Calu3 (cell line): ENCODE measurements at regions not wholly inside any gene's neighbourhood (a gene's known extent, or its start where the extent isn't known, plus 50 kb on each side); places are given as distances from the start of the nearest gene placed in this dataset.

Experiments used
- BruUV-seq: library from RNA; stranded (reverse); fragments of 400-500 nt; replicated peaks from 2 replicates; lab custom pipeline; 2021; lab: Mats Ljungman, UMichigan
- CTCF ChIA-PET: fragments of 300-600 bp; sonication (Branson Sonifier 250); formaldehyde crosslinking; loops from one replicate; lab custom pipeline; 2022; ENCODE audit warnings: antibody characterized with exemption; lab: Charles Lee
- DNase-seq: peaks from one replicate; pipeline ENCODE4 v3.0.0; 2022
- H3K27ac Mint-ChIP-seq: one replicate; pipeline ENCODE4 v1.8.0; 2022; ENCODE audit warnings: mixed read lengths; ENCODE audit not compliant: unreplicated experiment
- H3K27me3 Mint-ChIP-seq: one replicate; pipeline ENCODE4 v1.8.0; 2022; ENCODE audit warnings: mixed read lengths; ENCODE audit not compliant: unreplicated experiment
- H3K36me3 Mint-ChIP-seq: one replicate; pipeline ENCODE4 v1.8.0; 2022; ENCODE audit warnings: mild to moderate bottlenecking, moderate library complexity, mixed read lengths; ENCODE audit not compliant: insufficient read depth, unreplicated experiment
- H3K4me1 Mint-ChIP-seq: one replicate; pipeline ENCODE4 v1.8.0; 2022; ENCODE audit warnings: mild to moderate bottlenecking, low read depth, mixed read lengths; ENCODE audit not compliant: unreplicated experiment
- H3K4me3 Mint-ChIP-seq: one replicate; pipeline ENCODE4 v1.8.0; 2022; ENCODE audit warnings: mild to moderate bottlenecking, low read depth, moderate library complexity, mixed read lengths; ENCODE audit not compliant: unreplicated experiment
- H3K9me3 Mint-ChIP-seq: one replicate; pipeline ENCODE4 v1.8.0; 2022; ENCODE audit warnings: low read depth, mixed read lengths; ENCODE audit not compliant: unreplicated experiment
- intact Hi-C: fragments of 100-400 bp; cut with micrococcal nuclease; formaldehyde crosslinking; loops from one replicate; pipeline ENCODE4 v1.10.0; 2022; ENCODE audit not compliant: unreplicated experiment
- TF ChIP-seq, protein P1 (sequence below): fragments of 200-600 bp; IDR thresholded peaks from one replicate; pipeline ENCODE4 v1.8.0; 2022; ENCODE audit warnings: antibody characterized with exemption; ENCODE audit not compliant: unreplicated experiment

DNA sequence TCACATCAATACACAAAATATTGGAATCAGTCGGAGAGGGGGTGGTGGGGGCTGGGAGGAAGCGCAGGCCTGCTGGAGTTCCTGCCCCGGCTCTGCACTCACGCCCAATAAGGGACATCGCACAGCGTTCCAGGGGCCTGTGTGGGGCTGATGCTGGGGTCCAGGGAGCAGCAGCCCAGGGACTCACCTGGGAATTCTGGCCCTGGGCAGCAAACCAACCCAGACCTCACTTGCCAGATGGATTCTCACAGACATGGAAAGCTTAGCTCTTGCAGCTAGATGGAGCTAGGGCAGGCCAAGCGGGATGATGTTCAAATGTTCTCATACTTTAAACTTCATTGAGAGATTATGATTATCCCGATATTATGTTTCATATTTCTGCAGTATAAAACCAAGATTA, 266.6 kb upstream of the TANK start:
- Mint-ChIP-seq H3K4me3 (no peak overlapping the region), H3K27me3 (no peaks in the 10 kb centered on the region), H3K36me3 (no peaks in the 10 kb centered on the region), H3K4me1 (no peaks in the 10 kb centered on the region), H3K9me3 (no peaks in the 10 kb centered on the region), H3K27ac (no peak overlapping the region)
- TF ChIP-seq, protein P1, sequence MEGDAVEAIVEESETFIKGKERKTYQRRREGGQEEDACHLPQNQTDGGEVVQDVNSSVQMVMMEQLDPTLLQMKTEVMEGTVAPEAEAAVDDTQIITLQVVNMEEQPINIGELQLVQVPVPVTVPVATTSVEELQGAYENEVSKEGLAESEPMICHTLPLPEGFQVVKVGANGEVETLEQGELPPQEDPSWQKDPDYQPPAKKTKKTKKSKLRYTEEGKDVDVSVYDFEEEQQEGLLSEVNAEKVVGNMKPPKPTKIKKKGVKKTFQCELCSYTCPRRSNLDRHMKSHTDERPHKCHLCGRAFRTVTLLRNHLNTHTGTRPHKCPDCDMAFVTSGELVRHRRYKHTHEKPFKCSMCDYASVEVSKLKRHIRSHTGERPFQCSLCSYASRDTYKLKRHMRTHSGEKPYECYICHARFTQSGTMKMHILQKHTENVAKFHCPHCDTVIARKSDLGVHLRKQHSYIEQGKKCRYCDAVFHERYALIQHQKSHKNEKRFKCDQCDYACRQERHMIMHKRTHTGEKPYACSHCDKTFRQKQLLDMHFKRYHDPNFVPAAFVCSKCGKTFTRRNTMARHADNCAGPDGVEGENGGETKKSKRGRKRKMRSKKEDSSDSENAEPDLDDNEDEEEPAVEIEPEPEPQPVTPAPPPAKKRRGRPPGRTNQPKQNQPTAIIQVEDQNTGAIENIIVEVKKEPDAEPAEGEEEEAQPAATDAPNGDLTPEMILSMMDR, result no peak
- DNase-seq, result no peak
- BruUV-seq, result no TSS peak
- intact Hi-C loops, result no loop called here
- CTCF ChIA-PET, result no interaction called here

DNA sequence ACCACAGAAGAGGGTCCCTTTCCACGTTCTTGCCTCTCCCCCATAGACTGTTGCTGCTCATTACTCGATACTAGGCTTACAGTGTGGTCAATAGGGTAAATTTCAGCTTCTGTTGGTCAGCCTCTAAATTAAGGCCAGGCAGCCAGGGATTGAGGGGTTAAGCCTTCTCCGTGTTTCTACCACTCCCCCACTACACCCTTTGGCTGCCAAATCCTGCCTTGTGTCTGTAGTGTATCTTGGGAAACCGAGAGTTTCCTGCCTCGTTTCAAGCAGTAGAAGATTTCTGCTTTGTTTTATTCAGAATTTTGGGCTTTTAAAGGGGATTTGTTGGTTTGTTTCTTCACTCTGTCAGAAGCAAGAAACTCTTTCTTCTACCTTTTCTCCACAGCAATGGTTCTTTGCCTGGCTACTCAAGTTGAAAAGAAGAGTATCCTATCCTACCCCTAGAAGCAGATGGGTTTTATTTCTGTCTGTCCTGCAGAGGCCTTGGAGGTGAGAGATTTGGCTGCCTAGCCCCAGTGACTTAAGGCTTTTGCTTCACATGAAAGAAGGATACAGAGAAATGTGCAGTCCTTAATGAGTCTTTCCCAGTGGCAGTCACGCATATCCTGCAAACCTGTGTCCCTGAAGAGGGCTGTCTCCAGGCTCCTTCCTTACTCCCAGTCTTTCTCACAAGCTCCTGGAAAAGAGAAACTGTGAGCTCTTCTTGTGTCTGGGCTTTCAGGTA, 261.5 kb upstream of the TANK start:
- H3K36me3 Mint-ChIP-seq, result no peaks in the 10 kb centered on the region
- H3K27ac Mint-ChIP-seq, result no peak overlapping the region
- H3K9me3 Mint-ChIP-seq, result no peaks in the 10 kb centered on the region
- no peaks in the 10 kb centered on the region for H3K27me3 Mint-ChIP-seq
- CTCF ChIA-PET, result no interaction called here
- no peak overlapping the region for H3K4me3 Mint-ChIP-seq
- TF ChIP-seq, protein P1, result no peak
- DNase-seq, result no peak
- intact Hi-C loops, result no loop called here
- peaks cover 11% of the 10 kb centered on the region for H3K4me1 Mint-ChIP-seq
- BruUV-seq, result no TSS peak

DNA sequence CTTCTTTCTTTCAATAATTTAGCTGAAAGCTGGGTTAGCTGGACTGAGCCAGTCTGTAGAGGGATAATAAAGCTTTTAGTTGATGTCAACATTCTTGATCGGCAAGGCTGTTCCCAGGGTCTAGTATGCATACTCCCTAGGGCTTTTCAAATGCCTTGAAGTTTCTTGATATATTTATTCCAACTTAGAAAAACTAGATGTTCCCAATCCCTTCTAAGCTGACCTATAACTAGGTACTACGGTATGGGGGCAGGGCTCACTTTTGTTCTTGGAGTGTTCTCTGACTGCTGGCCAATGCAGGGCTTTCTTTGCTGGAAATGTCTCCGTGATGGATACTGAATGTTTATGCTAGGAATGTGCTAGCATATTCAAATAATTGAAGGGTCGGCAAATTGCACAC, 258.6 kb upstream of the TANK start:
- intact Hi-C loops, result no loop called here

DNA sequence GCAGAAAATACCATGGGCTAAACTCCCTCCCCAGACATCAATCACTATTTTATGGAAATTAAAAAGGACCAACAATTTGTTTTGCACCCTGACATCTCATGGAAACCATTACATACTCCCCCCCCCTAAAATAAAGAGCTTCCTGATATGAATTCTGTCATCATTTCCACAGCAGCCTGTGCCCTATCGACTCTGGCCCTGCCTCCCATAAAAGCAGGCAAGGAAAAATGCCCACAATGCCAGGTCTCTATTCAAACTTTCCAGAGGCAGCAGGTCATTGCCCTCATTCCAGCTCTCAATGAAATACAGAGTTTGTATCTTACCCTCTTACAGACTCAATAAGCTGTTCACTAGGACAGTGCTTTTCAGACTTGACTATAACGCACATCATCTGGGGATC, 254.4 kb upstream of the TANK start:
- CTCF ChIA-PET, result interaction anchor here (0.6 to 0.9 kb wide), 2 partner anchors 306 to 887 kb away, joined by 3 to 4 read pairs; no protein-coding TSS in a partner anchor
- H3K4me3 Mint-ChIP-seq, result no peak overlapping the region

More for the DNA sequence above, 258.6 kb upstream of the TANK start:
- Mint-ChIP-seq H3K4me1 (peaks cover 19% of the 10 kb centered on the region), H3K27me3 (no peaks in the 10 kb centered on the region), H3K36me3 (no peaks in the 10 kb centered on the region), H3K9me3 (no peaks in the 10 kb centered on the region), H3K4me3 (no peak overlapping the region), H3K27ac (no peak overlapping the region)
- no peak for DNase-seq
- TF ChIP-seq, protein P1, result no peak
- BruUV-seq, result no TSS peak
- CTCF ChIA-PET, result no interaction called here

More for the DNA sequence above, 254.4 kb upstream of the TANK start:
- H3K27me3 Mint-ChIP-seq, result no peaks in the 10 kb centered on the region
- no peak overlapping the region for H3K27ac Mint-ChIP-seq
- no peak for DNase-seq
- intact Hi-C loops, result no loop called here
- no peaks in the 10 kb centered on the region for H3K9me3 Mint-ChIP-seq
- BruUV-seq, result no TSS peak
- H3K4me1 Mint-ChIP-seq, result peaks cover 32% of the 10 kb centered on the region
- TF ChIP-seq, protein P1, result no peak
- no peaks in the 10 kb centered on the region for H3K36me3 Mint-ChIP-seq
